NCI-H345 treated with DMSO at 0.1 percent for 48 hours (cell line): ENCODE measurements at regions not wholly inside any gene's neighbourhood (a gene's known extent, or its start where the extent isn't known, plus 50 kb on each side); places are given as distances from the start of the nearest gene placed in this dataset.

ENCODE experiments used
- DNase-seq: peaks from one replicate; lab custom pipeline; 2025; ENCODE audit not compliant: unreplicated experiment; lab: John Stamatoyannopoulos, UW

DNA sequence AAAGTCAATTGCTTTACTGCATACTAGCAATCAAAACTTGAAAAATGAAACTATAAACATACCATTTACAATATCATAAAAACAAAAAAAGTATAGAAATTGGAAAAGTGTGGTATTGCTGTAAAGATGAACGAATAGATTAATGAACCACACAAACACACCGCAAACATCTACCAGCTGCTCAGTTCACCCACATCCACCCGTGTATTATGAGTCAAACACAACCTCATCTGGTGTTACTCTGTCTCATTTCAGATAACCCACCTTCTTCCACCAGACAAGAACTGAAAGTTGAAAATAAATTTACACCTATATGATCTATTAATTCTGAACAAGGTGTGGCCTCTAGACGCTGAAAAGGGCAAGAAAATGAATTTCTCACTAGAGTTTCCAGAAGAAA lies 53.3 kb downstream of the BLID start:
- DNase-seq: no peak

DNA sequence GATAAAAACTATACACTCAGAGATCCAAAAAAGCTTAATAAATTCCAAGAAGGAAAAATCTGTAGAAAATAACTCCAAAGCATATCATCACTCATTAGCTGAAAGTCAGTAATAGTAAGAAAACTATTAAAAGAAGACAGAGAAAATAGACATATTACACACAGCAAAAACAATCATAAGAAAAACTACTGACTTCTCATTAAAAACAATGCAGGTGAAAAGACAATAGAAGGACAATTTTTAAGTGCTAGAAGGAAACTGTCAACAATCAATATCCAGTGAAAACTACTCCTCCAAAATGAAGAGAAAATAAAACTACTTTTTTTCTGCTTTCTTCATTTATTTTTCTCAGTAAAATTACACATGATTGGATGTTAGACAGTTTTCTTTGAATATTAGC lies 56.5 kb downstream of the BLID start:
- DNase-seq: no peak

DNA sequence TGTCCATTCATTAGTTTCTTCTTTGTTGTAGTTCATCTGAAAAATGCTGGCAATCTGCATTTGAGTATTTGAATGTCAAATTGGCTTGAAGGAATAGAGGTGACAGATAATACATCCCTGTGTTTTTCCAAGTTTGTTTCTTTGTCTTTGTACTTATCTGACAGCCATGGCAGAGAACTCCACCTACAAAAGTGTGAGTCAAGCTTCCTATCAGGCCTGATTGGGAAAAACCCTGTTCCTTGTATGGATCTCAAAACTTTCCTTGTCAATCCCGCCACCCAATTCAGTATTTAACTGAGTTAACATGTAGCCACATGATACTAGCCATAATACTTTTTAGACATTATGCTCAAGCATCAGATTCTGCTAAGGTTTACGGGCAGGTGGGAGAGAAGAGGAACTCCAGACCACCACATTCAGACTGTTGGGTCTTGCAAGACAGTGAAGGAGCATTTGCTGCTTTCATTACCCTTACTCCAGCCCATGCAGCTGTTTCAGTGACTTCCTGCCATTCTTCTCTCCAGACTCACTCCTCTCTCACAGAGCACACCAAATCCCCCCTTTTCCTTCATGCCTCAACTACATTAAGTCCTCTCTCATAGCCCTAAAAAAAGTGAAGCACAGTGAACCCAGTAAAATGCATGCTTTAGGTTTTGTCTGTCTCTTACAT lies 65.9 kb downstream of the BLID start:
- DNase-seq: no peak

DNA sequence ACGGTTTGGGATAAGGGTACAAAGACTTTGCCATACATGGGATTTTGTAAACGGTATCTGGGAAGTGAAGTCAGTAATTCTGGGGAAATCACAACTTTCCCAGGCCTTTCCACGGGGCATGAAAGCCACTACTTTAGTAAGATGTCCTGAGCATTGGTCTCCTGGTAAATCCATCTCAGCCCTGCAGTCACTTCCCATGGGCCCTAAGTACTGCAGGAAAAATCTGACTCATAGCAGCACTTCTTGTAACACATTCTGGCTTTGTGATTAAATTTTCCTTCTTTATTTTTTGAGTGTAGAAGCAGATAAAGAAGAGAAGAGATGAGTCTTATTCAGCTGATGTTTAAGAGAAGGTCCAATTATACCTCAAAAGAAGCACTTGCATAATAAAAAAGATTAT lies 67.6 kb downstream of the BLID start:
- DNase-seq: no peak

DNA sequence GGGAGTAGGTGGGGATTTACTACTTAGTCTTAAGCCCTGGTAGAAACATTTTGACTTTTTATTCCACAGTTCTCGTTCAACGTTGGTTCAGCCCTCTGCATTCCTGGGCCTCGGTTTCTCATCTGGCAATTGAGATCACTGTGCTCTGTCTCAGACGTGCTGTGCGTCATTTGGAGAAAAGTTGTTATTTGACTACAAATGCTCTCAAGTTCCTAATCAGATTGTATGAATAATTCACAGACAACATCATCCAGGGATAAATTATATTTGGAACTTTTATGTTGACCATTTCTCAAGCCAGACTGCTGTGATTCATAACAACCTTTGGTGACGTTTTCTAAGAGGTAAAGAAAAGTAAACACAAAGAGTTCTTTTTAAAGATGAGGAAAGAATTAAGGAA lies 69.2 kb downstream of the BLID start:
- DNase-seq: no peak

DNA sequence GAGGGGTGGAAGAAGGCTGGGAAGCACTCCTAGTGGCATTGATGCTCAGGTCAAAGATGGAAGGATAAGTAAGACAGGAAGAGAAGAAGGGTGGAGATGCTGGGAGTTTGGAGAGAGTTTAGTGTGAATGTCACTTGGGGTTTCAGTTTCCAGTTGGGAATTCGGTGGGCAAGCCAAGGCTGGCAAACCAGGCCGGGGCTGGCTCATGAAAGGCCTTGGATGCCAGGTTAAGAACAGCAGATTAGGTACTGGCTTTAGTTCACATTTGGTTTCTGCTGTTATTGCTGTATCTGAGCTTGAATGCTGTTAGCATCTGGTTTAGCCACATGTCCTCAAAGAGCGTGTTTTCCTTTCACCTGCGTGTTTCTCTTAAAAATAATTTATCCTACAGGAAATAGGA lies 69.6 kb downstream of the BLID start:
- DNase-seq: no peak

DNA sequence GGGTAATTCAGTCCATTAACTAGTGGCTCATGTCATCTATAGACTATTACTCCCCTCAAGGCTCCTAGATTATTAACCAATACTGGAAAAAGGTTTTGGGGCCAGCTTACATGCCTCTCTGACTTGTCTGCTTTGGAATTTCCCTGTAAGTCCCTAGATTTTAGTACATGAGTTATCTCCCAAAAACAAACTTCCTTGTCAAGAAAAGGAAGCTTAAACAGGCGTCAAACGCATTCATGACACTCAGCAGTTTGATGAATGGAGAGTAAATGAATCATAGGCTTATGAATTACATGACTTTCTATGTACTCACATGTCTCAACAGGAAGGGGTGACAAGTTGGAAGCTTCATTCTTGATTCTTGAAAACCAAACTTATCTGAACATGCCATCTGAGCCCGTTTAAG lies 70.8 kb downstream of the BLID start:
- DNase-seq: no peak

DNA sequence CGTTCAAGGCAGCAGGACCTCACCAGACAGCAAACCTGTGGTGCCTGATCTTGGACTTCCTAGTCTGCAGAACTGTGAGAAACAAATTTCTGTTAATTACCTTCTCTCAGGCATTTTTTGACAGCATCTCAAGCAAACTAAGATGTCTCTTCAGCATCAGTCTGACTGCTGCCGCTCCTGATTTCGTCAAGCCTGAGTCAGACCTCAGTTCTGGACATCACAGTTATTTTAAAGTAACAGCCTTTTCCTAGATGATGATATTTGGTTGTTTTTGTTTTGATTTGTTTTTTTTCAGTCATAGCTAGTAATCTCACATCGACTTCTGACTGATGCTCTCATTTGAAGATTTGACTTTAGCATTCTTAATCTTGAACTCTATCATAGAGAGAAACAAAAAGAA lies 71.9 kb downstream of the BLID start:
- DNase-seq: no peak

DNA sequence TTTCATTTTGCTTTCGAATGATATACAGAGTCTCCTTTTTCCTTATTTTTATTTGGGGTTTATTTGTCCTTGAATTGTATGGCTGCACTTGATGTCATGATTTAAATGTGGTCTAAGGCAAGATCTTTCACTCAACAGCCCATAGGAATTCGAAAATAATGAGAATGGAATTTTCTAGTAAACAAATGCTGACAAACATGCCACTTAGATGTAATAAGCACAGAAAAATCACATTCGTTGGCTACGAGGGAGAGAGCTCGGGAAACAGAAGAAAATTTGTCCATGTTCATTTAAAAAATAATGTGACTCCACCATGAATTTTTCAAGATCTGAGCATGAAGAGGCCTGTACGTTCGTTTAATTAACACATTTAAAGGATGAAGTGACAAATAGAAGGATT lies 73.0 kb downstream of the BLID start:
- DNase-seq: no peak

DNA sequence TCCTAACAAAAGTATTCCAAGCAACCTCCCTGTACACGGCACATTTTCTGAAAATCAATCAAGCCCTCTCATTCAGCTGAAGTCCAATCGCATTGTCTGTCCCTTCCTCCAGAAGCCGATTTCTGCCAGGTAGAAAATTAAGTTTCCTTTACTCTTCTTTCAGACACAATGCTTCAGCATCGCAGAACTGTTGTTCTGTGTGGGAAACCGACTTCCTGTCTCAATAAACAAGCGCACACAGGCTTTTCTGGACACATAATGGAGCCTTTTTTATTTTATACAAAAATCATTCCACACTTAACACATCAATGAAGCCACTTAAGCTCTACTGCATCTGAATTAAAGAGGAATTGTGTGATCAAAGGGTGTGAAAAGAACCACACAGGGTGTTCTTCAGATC lies 75.6 kb downstream of the BLID start:
- no peak for DNase-seq

DNA sequence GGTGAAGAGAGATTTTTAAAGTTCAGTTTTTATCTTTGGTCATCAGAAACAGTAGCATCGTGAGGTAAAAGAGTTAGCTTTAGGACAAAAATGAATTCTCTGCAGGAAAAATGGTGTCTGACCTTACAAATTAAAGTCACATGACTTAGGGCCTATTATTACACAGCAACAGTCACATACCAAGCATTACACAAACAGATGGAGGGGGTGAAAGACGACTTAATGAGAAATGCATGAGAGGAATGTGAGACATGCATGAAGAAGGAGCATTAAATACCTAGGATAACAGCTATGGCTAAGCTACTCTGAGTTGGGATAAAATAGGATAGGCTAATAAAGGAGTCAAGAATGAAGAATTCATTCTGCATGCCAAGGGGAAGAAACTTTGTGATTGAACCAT lies 77.5 kb downstream of the BLID start:
- no peak for DNase-seq

DNA sequence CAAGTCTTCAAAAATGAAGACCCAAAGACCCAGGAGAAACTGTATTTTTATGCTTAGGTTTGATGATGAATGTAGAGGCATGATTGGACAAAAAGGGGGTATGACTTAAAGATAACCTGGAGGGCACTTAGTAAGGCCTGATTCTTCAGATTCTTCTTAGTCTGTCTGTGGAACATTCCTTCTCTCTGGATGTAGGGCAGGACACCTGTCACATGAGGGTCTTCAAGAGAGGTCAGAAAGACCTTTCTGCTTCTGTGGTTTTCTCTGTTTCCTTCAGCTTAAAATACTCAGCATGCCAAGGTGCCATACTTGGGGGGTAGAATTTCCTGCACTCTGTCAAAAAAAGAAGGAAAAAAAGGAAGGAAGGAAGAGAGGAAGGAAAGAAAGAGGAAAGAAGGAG lies 78.1 kb downstream of the BLID start:
- DNase-seq: no peak

DNA sequence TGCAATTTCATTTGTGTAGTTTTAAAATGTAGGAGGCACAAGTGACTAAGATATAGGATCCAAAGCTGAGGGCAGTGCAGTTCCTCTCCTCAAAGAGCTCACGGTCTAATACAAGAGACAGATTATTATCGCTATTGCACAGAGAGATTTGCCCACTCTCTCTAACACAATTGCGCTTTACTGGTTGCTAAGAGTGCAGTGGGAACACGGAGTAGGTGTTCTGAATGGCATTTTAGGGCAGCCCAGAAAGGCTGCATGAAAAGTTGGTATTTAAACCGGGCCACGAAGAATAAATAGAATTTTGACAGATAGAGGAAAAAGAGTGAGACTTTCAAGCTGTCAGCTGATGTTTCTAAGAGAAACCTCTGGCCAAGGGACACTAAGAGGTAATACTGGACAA lies 79.5 kb downstream of the BLID start:
- no peak for DNase-seq

DNA sequence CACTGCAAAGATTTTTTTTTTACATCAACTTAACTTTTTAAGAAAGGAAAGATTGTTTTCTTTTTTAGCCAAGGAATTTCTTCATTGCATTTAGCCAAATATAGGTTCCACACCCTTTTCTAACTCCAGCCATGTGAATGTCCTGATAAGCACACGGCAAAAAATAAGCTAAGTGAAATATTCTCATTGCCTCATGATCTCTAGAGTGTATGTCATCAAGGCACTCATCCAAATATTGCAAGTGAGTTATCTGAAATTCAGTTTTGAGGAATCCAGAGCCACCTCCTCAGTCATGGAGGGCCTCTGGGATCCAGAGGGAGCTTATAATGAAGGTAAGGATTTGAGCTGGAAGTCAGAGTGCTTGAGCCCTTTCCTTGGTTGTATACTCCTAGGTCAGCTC lies 80.0 kb downstream of the BLID start:
- DNase-seq: no peak

DNA sequence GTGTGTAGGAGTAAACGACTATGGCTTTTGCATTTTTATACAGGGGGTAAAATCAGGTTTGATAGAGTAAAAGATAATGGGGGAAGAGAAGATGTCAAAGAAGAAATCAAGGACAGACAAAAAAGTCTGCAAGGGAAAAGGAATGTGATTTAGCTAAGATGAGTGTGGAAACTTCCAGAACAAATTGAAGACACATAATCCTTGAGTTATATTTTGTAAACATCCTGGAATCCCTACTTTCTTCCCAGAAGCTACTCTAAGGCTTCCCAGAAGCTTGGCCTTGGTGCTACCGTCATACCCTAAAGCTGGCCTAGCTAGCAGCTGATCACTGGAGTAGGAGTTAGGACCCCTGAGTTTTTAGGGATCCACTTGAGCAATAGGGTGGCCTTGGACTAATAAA lies 82.4 kb downstream of the BLID start:
- no peak for DNase-seq

DNA sequence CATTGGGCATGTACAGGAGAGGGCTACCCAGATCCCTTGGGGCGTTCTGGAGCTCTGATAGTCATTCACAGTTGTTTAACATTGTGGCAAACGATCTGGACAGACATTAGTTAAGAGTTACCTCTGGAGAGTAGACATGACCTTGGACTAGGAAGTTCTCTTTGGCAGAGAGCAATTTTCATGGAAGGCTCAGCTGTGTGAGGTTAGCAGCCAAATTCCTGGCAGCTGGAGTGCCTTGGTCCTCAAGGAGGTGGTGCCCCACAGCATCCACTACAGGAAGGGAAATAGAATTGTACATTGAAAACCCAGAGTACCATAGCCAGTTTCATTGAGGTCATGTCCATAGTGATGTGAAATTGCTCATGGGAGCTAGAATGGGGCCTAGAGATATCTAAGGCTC lies 82.8 kb downstream of the BLID start:
- no peak for DNase-seq

DNA sequence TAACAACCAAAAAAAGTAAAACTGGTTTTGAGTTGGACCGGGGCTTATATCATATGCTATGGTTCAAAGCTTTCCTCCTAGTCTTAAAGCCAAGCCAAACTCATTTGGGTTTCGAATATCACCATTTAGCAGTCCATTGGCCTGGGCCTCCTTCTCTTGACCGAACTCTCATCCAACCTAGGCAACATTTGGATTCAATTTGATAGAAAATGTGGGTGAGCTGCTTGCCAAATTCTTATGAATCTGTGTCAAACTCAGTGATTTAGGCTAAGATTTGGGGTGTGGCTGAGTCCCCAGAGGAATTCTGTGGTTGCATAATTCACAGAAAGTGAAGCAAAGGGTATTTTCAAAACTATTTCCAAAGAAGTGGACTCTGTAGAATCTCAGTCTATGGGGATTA lies 83.7 kb downstream of the BLID start:
- DNase-seq: no peak

DNA sequence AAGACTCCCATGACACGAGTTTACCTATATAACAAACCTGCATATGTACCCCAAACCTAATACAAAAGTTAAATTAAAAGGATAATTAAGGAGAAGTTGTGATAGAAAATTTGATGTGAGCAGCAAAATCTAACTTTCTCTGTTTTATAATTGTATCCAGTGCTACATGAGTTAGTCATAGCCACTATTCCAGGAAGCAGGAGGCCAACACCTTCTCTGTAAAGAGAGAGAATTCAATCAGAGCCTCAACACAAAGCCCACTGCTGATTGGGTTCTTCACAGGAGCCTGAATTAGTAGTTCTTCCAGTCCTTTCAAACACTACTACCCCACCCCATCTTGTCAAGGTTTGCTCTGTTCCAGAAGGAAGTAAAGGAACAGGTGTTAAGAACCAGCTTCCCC lies 84.2 kb downstream of the BLID start:
- DNase-seq: no peak

DNA sequence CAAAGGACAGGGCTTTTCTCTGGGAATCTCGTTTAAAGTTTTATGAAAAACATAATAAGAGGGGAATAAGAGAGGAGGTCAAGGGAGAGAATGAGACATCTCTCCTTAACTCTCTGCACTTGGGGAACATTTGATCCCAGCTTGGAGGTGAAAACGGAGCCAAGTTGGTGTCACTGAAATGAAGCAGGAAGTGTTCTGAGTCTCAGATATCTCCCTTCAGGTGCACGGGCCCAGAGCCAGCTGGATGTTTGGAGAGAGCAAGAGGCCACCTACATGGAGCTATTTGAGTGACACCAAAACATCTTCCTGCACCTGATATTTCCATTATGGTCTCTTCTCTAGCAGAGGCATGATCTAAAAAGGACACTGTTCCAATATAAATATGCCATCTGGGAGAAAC lies 85.7 kb downstream of the BLID start:
- DNase-seq: no peak

DNA sequence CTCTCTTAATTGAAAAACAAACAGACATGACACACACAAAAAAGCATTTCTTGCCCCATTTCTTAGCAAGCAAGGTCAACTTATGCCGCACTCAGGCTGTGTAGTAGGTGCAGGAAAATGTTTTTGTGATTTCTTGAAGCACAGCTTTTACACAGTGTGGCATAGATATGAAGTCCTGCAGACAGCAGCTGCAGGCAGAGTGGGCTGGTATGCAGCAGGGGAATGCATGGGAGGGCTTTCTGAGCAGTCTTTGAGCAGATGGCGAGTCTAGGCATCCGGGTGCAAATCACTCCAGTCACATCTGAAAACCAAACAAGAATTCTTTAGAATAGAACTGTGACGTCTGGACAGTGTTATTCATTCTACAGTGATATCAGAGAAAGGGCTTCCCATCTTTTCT lies 87.5 kb downstream of the BLID start:
- DNase-seq: no peak

DNA sequence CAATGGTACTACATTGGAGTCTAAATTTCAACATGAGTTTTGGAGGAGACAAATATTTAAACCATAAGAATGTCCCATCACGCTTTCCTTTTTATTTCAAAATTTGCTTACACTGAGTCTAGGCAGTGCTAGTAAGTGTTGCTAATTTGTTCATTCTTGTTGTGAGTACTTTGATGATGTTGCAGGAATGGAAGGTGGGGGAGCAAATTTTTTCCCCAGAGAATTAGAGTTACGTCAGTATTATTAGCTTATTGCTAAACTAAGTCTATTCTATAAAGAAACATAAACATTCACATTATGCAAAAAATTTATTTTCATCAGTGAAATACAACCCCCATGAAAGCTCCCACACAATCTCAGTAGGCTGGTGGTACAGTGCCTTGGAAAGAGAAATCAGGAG lies 88.0 kb downstream of the BLID start:
- no peak for DNase-seq

DNA sequence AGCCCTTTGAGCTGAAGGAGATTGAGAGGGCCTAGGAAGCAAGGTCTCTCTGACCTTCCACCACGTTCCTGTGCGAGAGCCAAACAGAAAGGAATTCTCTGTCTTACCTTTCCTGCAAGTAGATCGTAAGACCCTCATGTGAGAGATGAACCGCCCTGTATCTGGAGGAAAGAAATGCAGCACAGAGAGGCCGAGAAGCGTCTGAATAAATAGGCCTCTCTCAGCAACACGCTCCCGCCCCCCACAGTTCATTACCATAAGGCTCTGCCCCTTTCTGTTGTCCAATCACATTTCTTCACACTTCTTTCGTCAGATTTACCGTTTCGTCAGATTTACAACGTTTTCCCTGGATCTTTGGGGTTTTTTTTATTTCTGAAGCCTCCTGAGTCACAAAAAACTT lies 90.3 kb downstream of the BLID start:
- no peak for DNase-seq

DNA sequence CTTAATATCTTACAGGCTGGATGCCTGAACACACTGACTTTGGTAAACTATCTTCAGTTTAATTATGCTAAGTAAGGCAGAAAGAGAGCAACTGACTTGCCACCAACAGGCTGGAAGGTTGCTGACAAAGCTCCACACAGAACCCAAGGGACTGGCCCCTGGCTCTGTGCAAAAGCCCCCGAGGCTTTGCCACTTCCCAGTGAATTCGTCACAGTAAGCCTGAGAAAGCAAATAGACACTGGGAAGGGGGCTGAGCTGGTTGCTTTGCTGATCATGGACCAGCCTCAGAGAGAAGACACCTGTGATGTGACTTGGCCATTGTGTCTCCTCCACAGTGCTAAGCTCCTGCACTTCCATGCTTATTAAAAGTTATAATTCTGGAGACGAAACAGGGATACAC lies 91.7 kb downstream of the BLID start:
- DNase-seq: no peak
